ENCODE measurements at regions not wholly inside any gene's neighbourhood (a gene's known extent, or its start where the extent isn't known, plus 50 kb on each side); places are given as distances from the start of the nearest gene placed in this dataset.

DNA sequence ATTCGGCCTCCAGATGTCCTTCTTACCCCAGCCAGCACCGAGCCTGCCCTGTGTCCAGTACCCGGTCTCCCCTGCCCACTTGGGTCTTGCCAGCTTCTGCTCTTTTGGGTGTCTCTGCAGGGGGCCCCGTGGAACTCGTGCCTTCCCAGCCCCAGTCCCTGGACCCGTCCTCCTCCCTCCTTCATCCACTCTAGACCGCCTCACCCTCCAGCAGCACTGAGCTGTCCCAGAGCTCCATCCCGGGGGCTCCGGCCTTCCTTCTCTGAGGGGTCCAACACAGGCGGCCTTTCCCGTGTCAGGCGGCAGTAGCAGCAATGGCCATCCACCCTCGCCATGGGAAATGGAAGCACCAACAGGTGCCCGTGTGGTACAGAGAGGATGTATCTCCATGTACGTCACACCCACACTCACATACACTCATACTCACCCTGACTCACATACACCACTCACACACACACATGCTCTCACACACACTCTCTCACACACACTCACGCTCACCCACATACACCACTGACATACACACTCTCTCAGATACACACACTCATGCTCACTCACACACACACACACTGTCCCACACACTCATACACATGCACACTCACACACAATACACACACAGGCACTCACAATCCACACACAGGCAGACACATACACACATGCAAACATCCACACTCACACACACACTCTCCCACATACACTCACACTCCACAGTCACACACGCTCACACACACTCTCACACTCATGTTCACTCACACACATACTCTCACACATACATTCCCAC is 827.5 kb upstream of the SALL3 start:
- Histone ChIP-seq H3K27me3 (ENCODE audit: control insufficient read depth, insufficient read depth, low read length) (no peaks in the 10 kb centered on the region), H3K27ac (ENCODE audit: insufficient read depth, low read length) (no peak overlapping the region), H3K36me3 (ENCODE audit: control insufficient read depth, insufficient read depth, low read length) (no peaks in the 10 kb centered on the region), H3K9me3 (ENCODE audit: control insufficient read depth, insufficient read depth, low read depth, low read length) (peaks cover 3% of the 10 kb centered on the region), H3K9ac (ENCODE audit: insufficient read depth, low read length) (no peak overlapping the region), H2AFZ (ENCODE audit: low read length) (no peak overlapping the region), H3K4me2 (ENCODE audit: extremely low read depth, insufficient read depth, low read length) (no peak overlapping the region), H3K79me2 (ENCODE audit: control insufficient read depth, insufficient read depth, low read length) (no peaks in the 10 kb centered on the region), H4K20me1 (ENCODE audit: control insufficient read depth, extremely low read depth, insufficient read depth, low read length) (no peaks in the 10 kb centered on the region), H3K4me3 (replicated peaks in 1 of 4; ENCODE audit: control extremely low read depth in 1 of 4, insufficient read depth in 1 of 4, low read depth in 3 of 4, low read length in 4 of 4) (no peak overlapping the region), H3K4me1 (ENCODE audit: control insufficient read depth, extremely low read depth, insufficient read depth, low read length) (no peaks in the 10 kb centered on the region)
- TF ChIP-seq EZH2 (IDR thresholded peaks at IDR 0.05; ENCODE audit: low read length, missing control alignments): no peak
- TF ChIP-seq, protein P1, sequence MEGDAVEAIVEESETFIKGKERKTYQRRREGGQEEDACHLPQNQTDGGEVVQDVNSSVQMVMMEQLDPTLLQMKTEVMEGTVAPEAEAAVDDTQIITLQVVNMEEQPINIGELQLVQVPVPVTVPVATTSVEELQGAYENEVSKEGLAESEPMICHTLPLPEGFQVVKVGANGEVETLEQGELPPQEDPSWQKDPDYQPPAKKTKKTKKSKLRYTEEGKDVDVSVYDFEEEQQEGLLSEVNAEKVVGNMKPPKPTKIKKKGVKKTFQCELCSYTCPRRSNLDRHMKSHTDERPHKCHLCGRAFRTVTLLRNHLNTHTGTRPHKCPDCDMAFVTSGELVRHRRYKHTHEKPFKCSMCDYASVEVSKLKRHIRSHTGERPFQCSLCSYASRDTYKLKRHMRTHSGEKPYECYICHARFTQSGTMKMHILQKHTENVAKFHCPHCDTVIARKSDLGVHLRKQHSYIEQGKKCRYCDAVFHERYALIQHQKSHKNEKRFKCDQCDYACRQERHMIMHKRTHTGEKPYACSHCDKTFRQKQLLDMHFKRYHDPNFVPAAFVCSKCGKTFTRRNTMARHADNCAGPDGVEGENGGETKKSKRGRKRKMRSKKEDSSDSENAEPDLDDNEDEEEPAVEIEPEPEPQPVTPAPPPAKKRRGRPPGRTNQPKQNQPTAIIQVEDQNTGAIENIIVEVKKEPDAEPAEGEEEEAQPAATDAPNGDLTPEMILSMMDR (conservative IDR thresholded peaks at IDR 0.05 in 1 of 2, IDR thresholded peaks at IDR 0.05 in 1 of 2; ENCODE audit: low read depth in 1 of 2, low read length in 2 of 2): no peak
- no peak for DNase-seq (ENCODE audit: low read depth in 2 of 2)

DNA sequence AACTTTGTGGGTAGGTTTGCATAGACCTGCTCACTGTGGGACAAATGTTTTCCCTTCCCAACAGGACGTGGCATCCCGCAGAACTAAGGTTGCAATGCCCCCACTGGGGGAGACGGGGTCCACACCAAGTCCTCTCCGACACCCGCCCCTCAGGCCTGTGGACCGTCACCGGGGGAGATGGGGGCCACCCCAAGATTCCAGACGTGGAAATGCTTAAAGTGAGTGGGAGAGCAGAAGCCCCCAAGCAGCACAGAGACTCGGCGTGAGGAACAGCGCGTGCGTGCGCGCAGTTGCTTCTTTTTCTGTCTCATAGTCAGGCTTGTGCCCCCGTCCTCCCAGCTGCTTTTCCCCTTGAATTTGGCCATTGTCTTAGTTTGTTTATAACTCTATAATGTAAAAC is 826.3 kb upstream of the SALL3 start:
- no peak overlapping the region for H3K9ac ChIP-seq (ENCODE audit: insufficient read depth, low read length)
- no peak overlapping the region for H3K4me3 ChIP-seq (replicated peaks in 1 of 4; ENCODE audit: control extremely low read depth in 1 of 4, insufficient read depth in 1 of 4, low read depth in 3 of 4, low read length in 4 of 4)
- no peaks in the 10 kb centered on the region for H3K79me2 ChIP-seq (ENCODE audit: control insufficient read depth, insufficient read depth, low read length)
- H2AFZ ChIP-seq (ENCODE audit: low read length): no peak overlapping the region
- H4K20me1 ChIP-seq (ENCODE audit: control insufficient read depth, extremely low read depth, insufficient read depth, low read length): no peaks in the 10 kb centered on the region
- no peak for TF ChIP-seq EZH2 (IDR thresholded peaks at IDR 0.05; ENCODE audit: low read length, missing control alignments)
- TF ChIP-seq, protein P1 (conservative IDR thresholded peaks at IDR 0.05 in 1 of 2, IDR thresholded peaks at IDR 0.05 in 1 of 2; ENCODE audit: low read depth in 1 of 2, low read length in 2 of 2): no peak
- no peaks in the 10 kb centered on the region for H3K4me1 ChIP-seq (ENCODE audit: control insufficient read depth, extremely low read depth, insufficient read depth, low read length)
- no peaks in the 10 kb centered on the region for H3K36me3 ChIP-seq (ENCODE audit: control insufficient read depth, insufficient read depth, low read length)
- H3K27ac ChIP-seq (ENCODE audit: insufficient read depth, low read length): no peak overlapping the region
- no peaks in the 10 kb centered on the region for H3K27me3 ChIP-seq (ENCODE audit: control insufficient read depth, insufficient read depth, low read length)
- H3K9me3 ChIP-seq (ENCODE audit: control insufficient read depth, insufficient read depth, low read depth, low read length): peaks cover 3% of the 10 kb centered on the region
- no peak overlapping the region for H3K4me2 ChIP-seq (ENCODE audit: extremely low read depth, insufficient read depth, low read length)
- no peak for DNase-seq (ENCODE audit: low read depth in 2 of 2)

- TF ChIP-seq EZH2 (IDR thresholded peaks at IDR 0.05; ENCODE audit: low read length, missing control alignments): no peak
- TF ChIP-seq, protein P1 (conservative IDR thresholded peaks at IDR 0.05 in 1 of 2, IDR thresholded peaks at IDR 0.05 in 1 of 2; ENCODE audit: low read depth in 1 of 2, low read length in 2 of 2): no peak
- Histone ChIP-seq H3K4me3 (replicated peaks in 1 of 4; ENCODE audit: control extremely low read depth in 1 of 4, insufficient read depth in 1 of 4, low read depth in 3 of 4, low read length in 4 of 4) (no peak overlapping the region), H3K9ac (ENCODE audit: insufficient read depth, low read length) (no peak overlapping the region)
Measured at GRCh38 chr18:78154444-78154843, 825.2 kb upstream of the SALL3 start.

More at GRCh38 chr18:78154444-78154843, 825.2 kb upstream of the SALL3 start:
- DNase-seq (ENCODE audit: low read depth in 2 of 2): no peak
- no peak overlapping the region for H3K4me2 ChIP-seq (ENCODE audit: extremely low read depth, insufficient read depth, low read length)
- no peaks in the 10 kb centered on the region for H4K20me1 ChIP-seq (ENCODE audit: control insufficient read depth, extremely low read depth, insufficient read depth, low read length)
- H3K79me2 ChIP-seq (ENCODE audit: control insufficient read depth, insufficient read depth, low read length): no peaks in the 10 kb centered on the region
- no peaks in the 10 kb centered on the region for H3K27me3 ChIP-seq (ENCODE audit: control insufficient read depth, insufficient read depth, low read length)
- no peak overlapping the region for H2AFZ ChIP-seq (ENCODE audit: low read length)
- H3K27ac ChIP-seq (ENCODE audit: insufficient read depth, low read length): no peak overlapping the region
- H3K4me1 ChIP-seq (ENCODE audit: control insufficient read depth, extremely low read depth, insufficient read depth, low read length): no peaks in the 10 kb centered on the region
- H3K9me3 ChIP-seq (ENCODE audit: control insufficient read depth, insufficient read depth, low read depth, low read length): peaks cover 3% of the 10 kb centered on the region
- no peaks in the 10 kb centered on the region for H3K36me3 ChIP-seq (ENCODE audit: control insufficient read depth, insufficient read depth, low read length)

All from fibroblast of lung (primary cell).